HCT116 (cell line): ENCODE measurements at regions not wholly inside any gene's neighbourhood (a gene's known extent, or its start where the extent isn't known, plus 50 kb on each side); places are given as distances from the start of the nearest gene placed in this dataset.

Experiments
- ATAC-seq: fragments of 200-7000 bp; cut with Tn5 transposase; 2 replicates; pipeline ENCODE4 v1.9.1; 2020; ENCODE audit warnings: mild to moderate bottlenecking, moderate library complexity
- BruUV-seq: library from RNA; stranded (reverse); fragments of 400-500 nt; replicated peaks from 2 replicates; lab custom pipeline; 2021; lab: Mats Ljungman, UMichigan
- CTCF ChIA-PET: fragments of 300-600 bp; sonication (Branson Sonifier 250); formaldehyde crosslinking; loops from one replicate; lab custom pipeline; 2021; ENCODE audit warnings: antibody characterized with exemption; lab: Charles Lee
- POLR2A ChIA-PET: fragments of 300-600, 350-600 bp; sonication (Branson Sonifier 250); formaldehyde crosslinking; loops from one replicate; lab custom pipeline; 2021; ENCODE audit warnings: antibody characterized with exemption; lab: Charles Lee
- RAD21 ChIA-PET, 2 experiments: fragments of 300-600 bp; sonication (Branson Sonifier 250); formaldehyde crosslinking; loops; one replicate each; lab custom pipeline; 2023; ENCODE audit warnings: low total read pairs in 2 of 2; ENCODE audit not compliant: uncharacterized antibody in 2 of 2, unreplicated experiment in 2 of 2, low non-redundant PET in 1 of 2; lab: Charles Lee
- DNase-seq: peaks from one replicate; pipeline ENCODE4 v3.0.0-alpha.2; 2010; ENCODE audit warnings: low read depth, low spot score
- H2AFZ ChIP-seq: fragments of 200-600 bp; shearing (Covaris generic), sonication (generic); 2 replicates; pipeline ENCODE4 v1.6.1; 2017; ENCODE audit warnings: low read depth, mixed run types, mixed read lengths, antibody characterized with exemption, low read length; ENCODE audit not compliant: poor library complexity, severe bottlenecking
- H3K27ac ChIP-seq: 2 replicates; pipeline ENCODE4 v1.5.1; 2012; ENCODE audit warnings: low read depth, low read length
- H3K27me3 ChIP-seq: fragments of 200-600 bp; sonication (generic); 2 replicates; pipeline ENCODE4 v1.6.1; 2016; ENCODE audit warnings: mixed run types, low read length, mixed read lengths; ENCODE audit not compliant: insufficient read depth
- H3K36me3 ChIP-seq, 2 experiments: fragments of 200-500 bp in 1 of 2; fragments of 200-600 bp in 1 of 2; sonication (Bioruptor generic) in 1 of 2; sonication (generic) in 1 of 2; 2 replicates each; pipeline versions ENCODE4 v1.5.1 to v1.6.1; 2014 to 2016; ENCODE audit warnings: low read length in 2 of 2, inconsistent platforms in 1 of 2, mixed read lengths in 1 of 2, mixed run types in 1 of 2; ENCODE audit not compliant: insufficient read depth in 2 of 2, control insufficient read depth in 1 of 2
- H3K4me1 ChIP-seq, 2 experiments: fragments of 200-600 bp in 1 of 2; sonication (generic) in 1 of 2; 2 replicates each; pipeline versions ENCODE4 v1.5.1 to v1.6.1; 2012 to 2017; ENCODE audit warnings: low read length in 2 of 2, inconsistent platforms in 1 of 2, mild to moderate bottlenecking in 1 of 2, mixed read lengths in 1 of 2, mixed run types in 1 of 2, moderate library complexity in 1 of 2; ENCODE audit not compliant: insufficient read depth in 2 of 2, control insufficient read depth in 1 of 2
- H3K4me2 ChIP-seq: fragments of 200-600 bp; sonication (generic); 2 replicates; pipeline ENCODE4 v1.6.1; 2017; ENCODE audit warnings: mixed run types, low read length, mixed read lengths
- H3K4me3 ChIP-seq, 2 experiments: fragments of 200-600 bp in 1 of 2; sonication (generic) in 1 of 2; replicated peaks in 1 of 2; 2 replicates each; pipeline ENCODE4 v1.5.1; 2011 to 2016; ENCODE audit warnings: low read length in 2 of 2, control low read depth in 1 of 2, low read depth in 1 of 2, mild to moderate bottlenecking in 1 of 2, mixed read lengths in 1 of 2, mixed run types in 1 of 2
- H3K79me2 ChIP-seq: fragments of 200-600 bp; sonication (generic); 2 replicates; pipeline ENCODE4 v1.6.1; 2017; ENCODE audit warnings: mild to moderate bottlenecking, mixed run types, low read length, moderate library complexity, mixed read lengths; ENCODE audit not compliant: insufficient read depth
- H3K9ac ChIP-seq: fragments of 200-600 bp; sonication (generic); 2 replicates; pipeline ENCODE4 v1.6.1; 2016; ENCODE audit warnings: low read length, mixed read lengths
- H3K9me2 ChIP-seq: fragments of 200-600 bp; sonication (generic), shearing (Covaris generic); 2 replicates; pipeline ENCODE4 v1.6.1; 2017; ENCODE audit warnings: mixed run types, mild to moderate bottlenecking, moderate library complexity; ENCODE audit not compliant: insufficient read depth
- H3K9me3 ChIP-seq, 2 experiments: fragments of 200-500 bp in 1 of 2; fragments of 200-600 bp in 1 of 2; sonication (Bioruptor generic) in 1 of 2; sonication (generic) in 1 of 2; 2 replicates each; pipeline ENCODE4 v1.6.1; 2014 to 2017; ENCODE audit warnings: low read length in 2 of 2, mixed read lengths in 2 of 2, inconsistent platforms in 1 of 2, low read depth in 1 of 2, mild to moderate bottlenecking in 1 of 2, mixed run types in 1 of 2, moderate library complexity in 1 of 2; ENCODE audit not compliant: control insufficient read depth in 1 of 2, insufficient read depth in 1 of 2
- H4K20me1 ChIP-seq: fragments of 200-600 bp; sonication (generic), shearing (Covaris generic); 2 replicates; pipeline ENCODE4 v1.6.1; 2017; ENCODE audit warnings: mixed run types, mild to moderate bottlenecking, moderate library complexity; ENCODE audit not compliant: insufficient read depth
- CEBPB ChIP-seq: IDR thresholded peaks from 2 replicates; pipeline ENCODE4 v1.6.1; 2012; ENCODE audit warnings: low read depth
- EGR1 ChIP-seq: IDR thresholded peaks from 2 replicates; pipeline ENCODE4 v1.6.1; 2012; ENCODE audit warnings: low read depth
- EZH2phosphoT487 ChIP-seq: fragments of 200-600 bp; IDR thresholded peaks from 2 replicates; pipeline ENCODE4 v1.6.1; 2018; ENCODE audit warnings: antibody characterized with exemption, borderline replicate concordance
- FOSL1 ChIP-seq: IDR thresholded peaks from 2 replicates; pipeline ENCODE4 v1.6.1; 2012; ENCODE audit warnings: low read depth
- JUND ChIP-seq: IDR thresholded peaks from 2 replicates; pipeline ENCODE4 v1.6.1; 2012
- POLR2A ChIP-seq: IDR thresholded peaks from 2 replicates; pipeline ENCODE4 v1.7.0; 2011; ENCODE audit warnings: borderline replicate concordance; ENCODE audit not compliant: insufficient read depth, insufficient read length; ENCODE audit errors: extremely low read depth
- RAD21 ChIP-seq: IDR thresholded peaks from 2 replicates; pipeline ENCODE4 v1.6.1; 2012; ENCODE audit warnings: low read depth, mild to moderate bottlenecking
- SP1 ChIP-seq: IDR thresholded peaks from 2 replicates; pipeline ENCODE4 v1.6.1; 2012; ENCODE audit warnings: low read depth
- YY1 ChIP-seq: IDR thresholded peaks from 2 replicates; pipeline ENCODE4 v1.6.1; 2011; ENCODE audit warnings: low read length, low read depth, moderate library complexity, mild to moderate bottlenecking; ENCODE audit not compliant: insufficient replicate concordance; ENCODE audit errors: extremely low read depth
- intact Hi-C: fragments of 100-400 bp; cut with micrococcal nuclease; formaldehyde crosslinking; loops from 2 replicates; pipeline ENCODE4 v1.10.0; 2022
- TF ChIP-seq, protein P1 (sequence below), 3 experiments: fragments of 200-600 bp in 1 of 3; sonication (generic) in 1 of 3; IDR thresholded peaks in 2 of 3; conservative IDR thresholded peaks in 1 of 3; 2 replicates each; pipeline ENCODE4 v1.5.1; 2012 to 2017; ENCODE audit warnings: low read depth in 2 of 3, low read length in 2 of 3, antibody characterized with exemption in 1 of 3, borderline replicate concordance in 1 of 3, control low read depth in 1 of 3, mild to moderate bottlenecking in 1 of 3, mixed read lengths in 1 of 3, mixed run types in 1 of 3, moderate library complexity in 1 of 3; ENCODE audit not compliant: insufficient read depth in 1 of 3
- TF ChIP-seq, protein P2 (sequence below): IDR thresholded peaks from 2 replicates; pipeline ENCODE4 v1.6.1; 2011; ENCODE audit warnings: mild to moderate bottlenecking, low read length, moderate library complexity; ENCODE audit not compliant: insufficient replicate concordance; ENCODE audit errors: extremely low read depth
- TF ChIP-seq, protein P3 (sequence below): IDR thresholded peaks from 2 replicates; pipeline ENCODE4 v1.6.1; 2012; ENCODE audit warnings: low read depth

DNA sequence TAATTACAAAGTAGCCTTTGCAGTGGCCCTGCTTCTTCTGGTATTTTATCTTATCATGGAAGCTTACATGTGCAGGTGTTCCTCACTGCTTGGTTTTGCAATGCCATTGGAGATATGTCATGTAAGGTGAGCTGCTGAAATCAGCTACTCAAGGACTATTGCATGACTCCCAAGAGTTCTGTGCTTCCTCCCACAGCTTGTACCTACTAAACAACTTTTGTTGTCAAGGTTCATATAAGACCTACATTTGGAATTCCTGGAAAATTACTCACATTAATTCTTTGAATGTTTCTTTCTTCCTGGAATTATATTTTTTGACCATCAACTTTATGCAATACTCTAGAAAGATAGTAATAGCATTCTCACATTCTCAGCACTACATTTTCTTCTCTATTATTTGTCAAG is 427.5 kb upstream of the HSF2 start:
- TF ChIP-seq SP1 = no peak
- TF ChIP-seq POLR2A = no peak
- no peak for TF ChIP-seq EGR1
- no peak for TF ChIP-seq FOSL1
- no peak for TF ChIP-seq CEBPB
- TF ChIP-seq, protein P1, sequence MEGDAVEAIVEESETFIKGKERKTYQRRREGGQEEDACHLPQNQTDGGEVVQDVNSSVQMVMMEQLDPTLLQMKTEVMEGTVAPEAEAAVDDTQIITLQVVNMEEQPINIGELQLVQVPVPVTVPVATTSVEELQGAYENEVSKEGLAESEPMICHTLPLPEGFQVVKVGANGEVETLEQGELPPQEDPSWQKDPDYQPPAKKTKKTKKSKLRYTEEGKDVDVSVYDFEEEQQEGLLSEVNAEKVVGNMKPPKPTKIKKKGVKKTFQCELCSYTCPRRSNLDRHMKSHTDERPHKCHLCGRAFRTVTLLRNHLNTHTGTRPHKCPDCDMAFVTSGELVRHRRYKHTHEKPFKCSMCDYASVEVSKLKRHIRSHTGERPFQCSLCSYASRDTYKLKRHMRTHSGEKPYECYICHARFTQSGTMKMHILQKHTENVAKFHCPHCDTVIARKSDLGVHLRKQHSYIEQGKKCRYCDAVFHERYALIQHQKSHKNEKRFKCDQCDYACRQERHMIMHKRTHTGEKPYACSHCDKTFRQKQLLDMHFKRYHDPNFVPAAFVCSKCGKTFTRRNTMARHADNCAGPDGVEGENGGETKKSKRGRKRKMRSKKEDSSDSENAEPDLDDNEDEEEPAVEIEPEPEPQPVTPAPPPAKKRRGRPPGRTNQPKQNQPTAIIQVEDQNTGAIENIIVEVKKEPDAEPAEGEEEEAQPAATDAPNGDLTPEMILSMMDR (IDR thresholded peaks at IDR 0.05 in 2 of 3, conservative IDR thresholded peaks at IDR 0.05 in 1 of 3; ENCODE audit: borderline replicate concordance in 1 of 3, insufficient read depth in 1 of 3, low read depth in 2 of 3, low read length in 2 of 3) = no peak
- TF ChIP-seq, protein P2, sequence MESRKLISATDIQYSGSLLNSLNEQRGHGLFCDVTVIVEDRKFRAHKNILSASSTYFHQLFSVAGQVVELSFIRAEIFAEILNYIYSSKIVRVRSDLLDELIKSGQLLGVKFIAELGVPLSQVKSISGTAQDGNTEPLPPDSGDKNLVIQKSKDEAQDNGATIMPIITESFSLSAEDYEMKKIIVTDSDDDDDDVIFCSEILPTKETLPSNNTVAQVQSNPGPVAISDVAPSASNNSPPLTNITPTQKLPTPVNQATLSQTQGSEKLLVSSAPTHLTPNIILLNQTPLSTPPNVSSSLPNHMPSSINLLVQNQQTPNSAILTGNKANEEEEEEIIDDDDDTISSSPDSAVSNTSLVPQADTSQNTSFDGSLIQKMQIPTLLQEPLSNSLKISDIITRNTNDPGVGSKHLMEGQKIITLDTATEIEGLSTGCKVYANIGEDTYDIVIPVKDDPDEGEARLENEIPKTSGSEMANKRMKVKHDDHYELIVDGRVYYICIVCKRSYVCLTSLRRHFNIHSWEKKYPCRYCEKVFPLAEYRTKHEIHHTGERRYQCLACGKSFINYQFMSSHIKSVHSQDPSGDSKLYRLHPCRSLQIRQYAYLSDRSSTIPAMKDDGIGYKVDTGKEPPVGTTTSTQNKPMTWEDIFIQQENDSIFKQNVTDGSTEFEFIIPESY = no peak
- TF ChIP-seq YY1 = no peak
- no peak for TF ChIP-seq EZH2phosphoT487
- TF ChIP-seq JUND = no peak
- TF ChIP-seq, protein P3, sequence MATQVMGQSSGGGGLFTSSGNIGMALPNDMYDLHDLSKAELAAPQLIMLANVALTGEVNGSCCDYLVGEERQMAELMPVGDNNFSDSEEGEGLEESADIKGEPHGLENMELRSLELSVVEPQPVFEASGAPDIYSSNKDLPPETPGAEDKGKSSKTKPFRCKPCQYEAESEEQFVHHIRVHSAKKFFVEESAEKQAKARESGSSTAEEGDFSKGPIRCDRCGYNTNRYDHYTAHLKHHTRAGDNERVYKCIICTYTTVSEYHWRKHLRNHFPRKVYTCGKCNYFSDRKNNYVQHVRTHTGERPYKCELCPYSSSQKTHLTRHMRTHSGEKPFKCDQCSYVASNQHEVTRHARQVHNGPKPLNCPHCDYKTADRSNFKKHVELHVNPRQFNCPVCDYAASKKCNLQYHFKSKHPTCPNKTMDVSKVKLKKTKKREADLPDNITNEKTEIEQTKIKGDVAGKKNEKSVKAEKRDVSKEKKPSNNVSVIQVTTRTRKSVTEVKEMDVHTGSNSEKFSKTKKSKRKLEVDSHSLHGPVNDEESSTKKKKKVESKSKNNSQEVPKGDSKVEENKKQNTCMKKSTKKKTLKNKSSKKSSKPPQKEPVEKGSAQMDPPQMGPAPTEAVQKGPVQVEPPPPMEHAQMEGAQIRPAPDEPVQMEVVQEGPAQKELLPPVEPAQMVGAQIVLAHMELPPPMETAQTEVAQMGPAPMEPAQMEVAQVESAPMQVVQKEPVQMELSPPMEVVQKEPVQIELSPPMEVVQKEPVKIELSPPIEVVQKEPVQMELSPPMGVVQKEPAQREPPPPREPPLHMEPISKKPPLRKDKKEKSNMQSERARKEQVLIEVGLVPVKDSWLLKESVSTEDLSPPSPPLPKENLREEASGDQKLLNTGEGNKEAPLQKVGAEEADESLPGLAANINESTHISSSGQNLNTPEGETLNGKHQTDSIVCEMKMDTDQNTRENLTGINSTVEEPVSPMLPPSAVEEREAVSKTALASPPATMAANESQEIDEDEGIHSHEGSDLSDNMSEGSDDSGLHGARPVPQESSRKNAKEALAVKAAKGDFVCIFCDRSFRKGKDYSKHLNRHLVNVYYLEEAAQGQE = no peak
- TF ChIP-seq RAD21 = no peak
- Histone ChIP-seq H3K79me2 (no peaks in the 10 kb centered on the region), H2AFZ (no peak overlapping the region), H3K9ac (no peak overlapping the region), H3K4me2 (no peak overlapping the region), H3K9me2 (0 out of 2 replicates have a peak, but pooled peaks cover under 1% of the 10 kb centered on the region), H3K27me3 (no peaks in the 10 kb centered on the region), H3K4me3 (no peak overlapping the region), H3K9me3 (no peaks in the 10 kb centered on the region), H3K27ac (no peak overlapping the region), H4K20me1 (no peaks in the 10 kb centered on the region), H3K4me1 (no peaks in the 10 kb centered on the region), H3K36me3 (no peaks in the 10 kb centered on the region)
- CTCF ChIA-PET = no interaction called here
- DNase-seq (no peak), ATAC-seq (no peak)
- intact Hi-C loops = no loop called here
- RAD21 ChIA-PET = no interaction called here
- no TSS peak for BruUV-seq
- POLR2A ChIA-PET = no interaction called here
